GM12878 (cell line): ENCODE measurements at regions not wholly inside any gene's neighbourhood (a gene's known extent, or its start where the extent isn't known, plus 50 kb on each side); places are given as distances from the start of the nearest gene placed in this dataset.

ENCODE experiments used
- ATAC-seq: fragments of 200-7000 bp; cut with Tn5 transposase; 3 replicates; pipeline ENCODE4 v1.9.1; 2020; ENCODE audit warnings: mild to moderate bottlenecking, moderate library complexity
- BruUV-seq: library from RNA; stranded (reverse); fragments of 400-500 nt; replicated peaks from 2 replicates; lab custom pipeline; 2021; lab: Mats Ljungman, UMichigan
- CTCF ChIA-PET: fragments of 300-600 bp; sonication (Branson Sonifier 250); formaldehyde crosslinking; extraction: SDS; loops from one replicate; lab custom pipeline; 2021; ENCODE audit warnings: inconsistent platforms; lab: Yijun Ruan, JAX
- POLR2A ChIA-PET: fragments of 350-600 bp; formaldehyde crosslinking; extraction: SDS; loops from one replicate; lab custom pipeline; 2021; ENCODE audit warnings: inconsistent platforms; lab: Charles Lee
- RAD21 ChIA-PET: fragments of 300-600 bp; sonication (Branson Sonifier 250); formaldehyde crosslinking; loops from one replicate; lab custom pipeline; 2023; ENCODE audit warnings: antibody characterized with exemption; ENCODE audit not compliant: unreplicated experiment; lab: Charles Lee
- SMC1A ChIA-PET: fragments of 300-600 bp; sonication (Branson Sonifier 250); formaldehyde crosslinking; loops from one replicate; lab custom pipeline; 2023; ENCODE audit not compliant: unreplicated experiment, uncharacterized antibody; lab: Charles Lee
- DNase-seq: peaks from one replicate; pipeline ENCODE4 v3.0.0-alpha.2; 2011; ENCODE audit warnings: low read depth, low spot score
- FAIRE-seq: peaks from 3 replicates; lab custom pipeline; 2011; peaks lifted over from hg19 to GRCh38; lab: Jason Lieb, UNC
- H2AFZ ChIP-seq: 2 replicates; pipeline ENCODE4 v1.6.0; 2011; ENCODE audit warnings: low read depth, low read length, control low read depth; ENCODE audit not compliant: control insufficient read depth
- H3K27ac ChIP-seq: 2 replicates; pipeline ENCODE4 v1.5.1; 2011; ENCODE audit warnings: control low read depth; ENCODE audit not compliant: control insufficient read depth, insufficient read depth
- H3K27me3 ChIP-seq, 2 experiments: replicated peaks in 1 of 2; 2 replicates each; pipeline versions ENCODE4 v1.6.0 to v1.6.1; 2011; ENCODE audit warnings: low read length in 1 of 2; ENCODE audit not compliant: control insufficient read depth in 2 of 2, insufficient read depth in 2 of 2
- H3K36me3 ChIP-seq, 2 experiments: 2 replicates each; pipeline ENCODE4 v1.5.1; 2011; ENCODE audit warnings: low read length in 1 of 2; ENCODE audit not compliant: control insufficient read depth in 2 of 2, insufficient read depth in 2 of 2
- H3K4me1 ChIP-seq: 2 replicates; pipeline ENCODE4 v1.6.1; 2011; ENCODE audit warnings: mild to moderate bottlenecking, low read length, moderate library complexity, mixed read lengths; ENCODE audit not compliant: control insufficient read depth, insufficient read depth
- H3K4me2 ChIP-seq: 2 replicates; pipeline ENCODE4 v1.6.0; 2011; ENCODE audit warnings: control low read depth; ENCODE audit not compliant: control insufficient read depth, insufficient read depth
- H3K4me3 ChIP-seq: fragments of 200-600 bp; sonication (generic); 2 replicates; pipeline ENCODE4 v1.5.1; 2016
- H3K79me2 ChIP-seq: 2 replicates; pipeline ENCODE4 v1.6.0; 2011; ENCODE audit warnings: low read length; ENCODE audit not compliant: control insufficient read depth, insufficient read depth
- H3K9ac ChIP-seq: 2 replicates; pipeline ENCODE4 v1.8.0; 2011; ENCODE audit warnings: low read length, control low read depth, mixed read lengths; ENCODE audit not compliant: control insufficient read depth, insufficient read depth
- H3K9me3 ChIP-seq: replicated peaks from 3 replicates; pipeline ENCODE4 v1.5.1; 2011; ENCODE audit warnings: mild to moderate bottlenecking, low read length; ENCODE audit not compliant: control insufficient read depth, insufficient read depth
- H4K20me1 ChIP-seq: 2 replicates; pipeline ENCODE4 v1.6.0; 2011; ENCODE audit not compliant: control insufficient read depth, insufficient read depth
- ATF2 ChIP-seq: IDR thresholded peaks from 2 replicates; pipeline ENCODE4 v1.6.1; 2012; ENCODE audit warnings: low read length, inconsistent platforms
- ATF3 ChIP-seq: IDR thresholded peaks from 2 replicates; pipeline ENCODE4 v1.6.1; 2011; ENCODE audit warnings: low read depth, mild to moderate bottlenecking, low read length, moderate library complexity, borderline replicate concordance; ENCODE audit errors: extremely low read depth
- ETV6 ChIP-seq, 2 experiments: fragments of 450-650 bp in 1 of 2; IDR thresholded peaks in 1 of 2; conservative IDR thresholded peaks in 1 of 2; 2 replicates each; pipeline ENCODE4 v1.6.1; 2014; ENCODE audit warnings: antibody characterized with exemption in 1 of 2, borderline replicate concordance in 1 of 2, low read depth in 1 of 2, mild to moderate bottlenecking in 1 of 2, moderate library complexity in 1 of 2
- FOS ChIP-seq: IDR thresholded peaks from 3 replicates; pipeline ENCODE4 v1.6.1; 2011; ENCODE audit warnings: borderline replicate concordance; ENCODE audit not compliant: insufficient read length; ENCODE audit errors: extremely low read depth
- NFIC ChIP-seq: IDR thresholded peaks from 2 replicates; pipeline ENCODE4 v1.6.1; 2012; ENCODE audit warnings: low read depth, mild to moderate bottlenecking, inconsistent platforms, low read length, moderate library complexity
- NRF1 ChIP-seq: conservative IDR thresholded peaks from 2 replicates; pipeline ENCODE4 v1.6.1; 2011; ENCODE audit warnings: mild to moderate bottlenecking, low read depth, low read length, improper control_type of control experiment
- TCF7 ChIP-seq: IDR thresholded peaks from 2 replicates; pipeline ENCODE4 v1.6.1; 2014; ENCODE audit warnings: antibody characterized with exemption, borderline replicate concordance
- ZBTB4 ChIP-seq: fragments of 450-650 bp; formaldehyde crosslinking; IDR thresholded peaks from 2 replicates; pipeline ENCODE4 v1.4.0; 2022; ENCODE audit warnings: mild to moderate bottlenecking, moderate library complexity
- ZNF24 ChIP-seq: fragments of 450-650 bp; IDR thresholded peaks from 2 replicates; pipeline ENCODE4 v1.6.1; 2017; ENCODE audit warnings: antibody characterized with exemption, mild to moderate bottlenecking
- ZNF384 ChIP-seq: IDR thresholded peaks from 2 replicates; pipeline ENCODE4 v1.6.1; 2012; ENCODE audit warnings: low read depth, mild to moderate bottlenecking, low read length, improper control_type of control experiment, borderline replicate concordance
- WGBS: methylation state at CpG from one replicate; pipeline ENCODE4 v1.1.6; 2016; ENCODE audit warnings: low lambda C conversion rate; ENCODE audit not compliant: insufficient replicate concordance, insufficient coverage; ENCODE audit errors: missing lambda C conversion rate; 5-methylcytosine and 5-hydroxymethylcytosine counted together
- in situ Hi-C: fragments of 300-500 bp; cut with MboI; formaldehyde crosslinking; loops from 9 replicates; pipeline ENCODE4 v1.14.3; 2018; ENCODE audit warnings: mixed read lengths
- intact Hi-C: fragments of 100-400 bp; cut with micrococcal nuclease; formaldehyde crosslinking; loops from one replicate; pipeline ENCODE4 v1.14.2; 2022; ENCODE audit not compliant: unreplicated experiment

GRCh38 chr5:68455216-68455615 lies 239.7 kb downstream of the PIK3R1 start:
- POLR2A ChIA-PET = interaction anchor here (0.6 to 1.4 kb wide), 5 partner anchors 10 to 167 kb away, joined by 3 to 9 read pairs (median 3); no protein-coding TSS in a partner anchor
- Histone ChIP-seq H4K20me1 (no peaks in the 10 kb centered on the region), H3K4me1 (no peaks in the 10 kb centered on the region; the same call in 1 of the 2 replicates), H3K27me3 (no peaks in the 10 kb centered on the region), H3K4me3 (no peak overlapping the region), H3K79me2 (no peaks in the 10 kb centered on the region), H2AFZ (no peak overlapping the region), H3K9me3 (no peaks in the 10 kb centered on the region; the same call in 2 of the 3 replicates), H3K36me3 (no peaks in the 10 kb centered on the region), H3K27ac (no peak overlapping the region), H3K4me2 (no peak overlapping the region), H3K9ac (no peak overlapping the region)
- TF ChIP-seq ZNF384 (no peak), ZNF24 (no peak), TCF7 (no peak), NRF1 (no peak)
- BruUV-seq = no TSS peak
- SMC1A ChIA-PET = interaction anchor here (0.6 to 4.2 kb wide), 15 partner anchors 8 to 1373 kb away, joined by 3 to 33 read pairs (median 4); no protein-coding TSS in a partner anchor
- ATAC-seq (no peak), DNase-seq (no peak), FAIRE-seq (no peak)
- CTCF ChIA-PET = interaction anchor here (0.9 to 3.8 kb wide), 4 partner anchors 10 to 168 kb away, joined by 3 to 24 read pairs (median 11); no protein-coding TSS in a partner anchor
- 82% methylated on average over 3 of the region's 3 CpGs for WGBS
- intact Hi-C loops = no loop called here
- in situ Hi-C loops = loop anchor here (5.0 kb wide), 1 partner anchor 168 kb away; no protein-coding TSS in a partner anchor
- RAD21 ChIA-PET = interaction anchor here (1.1 to 5.5 kb wide), 5 partner anchors 10 to 168 kb away, joined by 3 to 43 read pairs (median 8); no protein-coding TSS in a partner anchor

GRCh38 chr5:68456756-68457217 lies 241.2 kb downstream of the PIK3R1 start:
- no peak overlapping the region for H3K27ac ChIP-seq
- 18% methylated on average over 4 of the region's 4 CpGs for WGBS
- in situ Hi-C loops (loop anchor here (5.0 kb wide), 1 partner anchor 169 kb away; no protein-coding TSS in a partner anchor), intact Hi-C loops (no loop called here)
- RAD21 ChIA-PET = interaction anchor here (0.7 to 5.5 kb wide), 10 partner anchors 11 to 170 kb away, joined by 3 to 43 read pairs (median 4); no protein-coding TSS in a partner anchor
- H3K9ac ChIP-seq = no peak overlapping the region
- no peaks in the 10 kb centered on the region for H3K27me3 ChIP-seq
- H3K4me1 ChIP-seq = no peaks in the 10 kb centered on the region; the same call in 1 of the 2 replicates
- POLR2A ChIA-PET = interaction anchor here (0.7 to 1.2 kb wide), 2 partner anchors 23 to 170 kb away, joined by 3 to 4 read pairs; no protein-coding TSS in a partner anchor
- ATAC-seq = peak; percentile 38
- H3K9me3 ChIP-seq = no peaks in the 10 kb centered on the region; the same call in 2 of the 3 replicates
- H3K79me2 ChIP-seq = no peaks in the 10 kb centered on the region
- no peak overlapping the region for H2AFZ ChIP-seq
- BruUV-seq = no TSS peak
- SMC1A ChIA-PET = interaction anchor here (0.6 to 4.2 kb wide), 11 partner anchors 9 to 1210 kb away, joined by 3 to 33 read pairs (median 4); no protein-coding TSS in a partner anchor
- no peak overlapping the region for H3K4me3 ChIP-seq
- no peak for DNase-seq
- H3K4me2 ChIP-seq = no peak overlapping the region
- no peaks in the 10 kb centered on the region for H4K20me1 ChIP-seq
- no peaks in the 10 kb centered on the region for H3K36me3 ChIP-seq
- CTCF ChIA-PET = interaction anchor here (1.1 to 3.8 kb wide), 5 partner anchors 11 to 170 kb away, joined by 4 to 24 read pairs (median 5); no protein-coding TSS in a partner anchor
- no peak for FAIRE-seq
- no peak for TF ChIP-seq ATF3
- TF ChIP-seq ETV6 (conservative IDR thresholded peaks at IDR 0.05 in 1 of 2, IDR thresholded peaks at IDR 0.05 in 1 of 2; ENCODE audit: borderline replicate concordance in 1 of 2, low read depth in 1 of 2) = peak in 1 of 2 experiments; percentile 69; a peak in 2 of 4 replicates
- TF ChIP-seq NFIC = peak; percentile 65; the same call in 1 of the 2 replicates
- no peak for TF ChIP-seq FOS
- TF ChIP-seq ZBTB4 (CRISPR knock-in tag) = no peak
- TF ChIP-seq ATF2 = peak; percentile 65; the same call in 1 of the 2 replicates
